Iris pigment epithelial cell (primary cell): ENCODE measurements at regions not wholly inside any gene's neighbourhood (a gene's known extent, or its start where the extent isn't known, plus 50 kb on each side); places are given as distances from the start of the nearest gene placed in this dataset.

Experiments used
- DNase-seq: peaks from one replicate; pipeline ENCODE4 v3.0.0-alpha.2; 2011; ENCODE audit warnings: low read depth

GRCh38 chr4:113849771-113850170, 88.2 kb upstream of the CAMK2D start:
- no peak for DNase-seq

DNA sequence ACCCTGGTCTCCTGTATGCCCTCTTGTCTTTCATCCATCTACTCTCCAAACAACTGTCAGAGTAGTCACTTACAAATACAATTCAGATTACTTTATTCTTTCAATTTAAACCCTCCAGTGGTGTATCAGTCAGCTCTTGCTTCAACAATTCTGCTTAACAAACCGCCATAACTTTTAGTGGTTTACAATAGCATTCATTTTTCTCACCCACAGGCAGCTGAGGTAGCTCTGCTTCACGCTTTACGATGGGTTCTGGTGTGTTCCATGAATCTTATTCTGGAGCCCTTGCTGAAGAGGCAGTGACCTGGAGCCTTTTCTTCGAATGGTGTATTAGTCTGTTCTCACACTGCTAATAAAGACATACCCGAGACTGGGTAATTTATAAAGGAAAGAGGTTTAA, 86.2 kb upstream of the CAMK2D start:
- no peak for DNase-seq

- no peak for DNase-seq
These were observed 84.9 kb upstream of the CAMK2D start for GRCh38 chr4:113846433-113846832.

GRCh38 chr4:113845138-113845537, 83.6 kb upstream of the CAMK2D start:
- DNase-seq, result no peak

- DNase-seq, result no peak
These were observed 82.8 kb upstream of the CAMK2D start for GRCh38 chr4:113844369-113844768.

- no peak for DNase-seq
These were observed 79.3 kb upstream of the CAMK2D start for GRCh38 chr4:113840861-113841260.

DNA sequence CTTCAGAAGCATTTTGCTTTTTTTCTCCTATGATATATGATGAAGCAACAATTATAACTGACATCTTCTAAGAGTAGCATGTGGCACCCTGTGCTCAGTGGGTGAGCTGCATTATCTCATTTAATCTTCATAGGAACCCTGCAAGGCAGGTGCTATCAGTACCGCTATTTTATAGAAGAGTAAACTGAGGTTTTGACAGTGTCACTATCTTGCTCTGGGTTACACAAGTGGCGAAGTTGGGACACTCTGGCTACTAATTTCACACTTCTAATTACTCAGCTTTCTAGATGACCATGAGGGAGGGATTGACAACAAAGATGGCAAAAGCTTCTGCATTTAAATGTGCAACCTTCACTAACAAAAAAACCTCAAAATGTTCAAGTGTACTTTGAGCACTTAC, 76.9 kb upstream of the CAMK2D start:
- no peak for DNase-seq

- peak; percentile 93 for DNase-seq
These were observed 75.9 kb upstream of the CAMK2D start for GRCh38 chr4:113837397-113837796.

DNA sequence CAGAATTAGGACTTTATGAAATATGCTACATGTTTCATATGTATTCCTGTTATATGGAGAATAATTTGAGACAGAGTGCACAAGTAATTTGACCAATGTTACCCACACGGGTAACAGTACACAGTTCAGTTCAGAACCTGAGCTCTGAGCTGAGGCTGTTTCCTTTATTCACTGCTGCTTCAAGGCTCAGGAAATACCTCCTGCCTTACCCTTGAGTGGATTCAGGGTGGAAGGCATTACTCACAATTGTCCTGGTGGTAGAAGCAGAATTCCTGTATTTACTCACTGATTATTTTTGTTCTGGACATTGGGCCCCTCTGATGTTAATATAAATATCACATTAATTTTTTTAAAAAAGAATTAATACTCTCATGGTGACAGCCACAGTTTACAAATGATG, 73.5 kb upstream of the CAMK2D start:
- DNase-seq, result peak; percentile 85

DNA sequence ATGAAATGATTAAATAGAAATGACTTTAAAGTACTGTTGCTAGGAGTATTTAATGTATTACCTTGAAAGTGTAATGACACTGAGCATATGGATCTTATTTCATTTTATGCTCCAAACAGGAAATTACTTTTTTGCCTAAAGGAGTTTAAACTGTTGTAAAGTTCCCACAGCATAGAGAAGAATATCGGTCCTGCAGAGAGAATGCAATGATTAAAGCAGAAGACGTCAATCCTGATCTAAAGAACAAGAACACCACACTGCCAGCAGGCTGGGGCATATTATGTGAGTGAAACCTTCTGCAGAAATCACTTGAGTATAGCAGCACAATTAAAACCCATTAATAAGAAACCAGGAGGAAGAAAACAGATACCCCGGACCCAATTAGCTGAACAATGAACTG, 72.8 kb upstream of the CAMK2D start:
- DNase-seq, result no peak

DNA sequence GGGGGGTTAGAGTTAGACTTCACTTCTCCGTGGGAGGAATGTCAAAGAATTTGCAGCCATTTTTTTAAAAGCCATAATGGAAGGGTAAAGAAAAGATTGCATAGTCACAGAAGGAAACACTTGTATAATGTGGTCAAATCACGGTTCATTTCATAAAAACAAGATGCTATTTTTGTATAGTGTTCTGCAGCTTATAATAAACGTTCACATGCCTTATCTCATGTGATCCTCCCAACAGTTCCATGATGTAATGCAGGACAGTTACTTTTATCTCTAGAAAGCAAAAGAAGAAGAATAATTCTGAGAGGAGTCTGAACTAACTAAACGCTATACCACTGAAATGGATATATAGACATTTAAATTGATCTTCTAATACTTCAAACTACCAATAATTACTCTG, 71.3 kb upstream of the CAMK2D start:
- DNase-seq, result no peak

- DNase-seq, result no peak
These were observed 69.9 kb upstream of the CAMK2D start for GRCh38 chr4:113831457-113831856.

DNA sequence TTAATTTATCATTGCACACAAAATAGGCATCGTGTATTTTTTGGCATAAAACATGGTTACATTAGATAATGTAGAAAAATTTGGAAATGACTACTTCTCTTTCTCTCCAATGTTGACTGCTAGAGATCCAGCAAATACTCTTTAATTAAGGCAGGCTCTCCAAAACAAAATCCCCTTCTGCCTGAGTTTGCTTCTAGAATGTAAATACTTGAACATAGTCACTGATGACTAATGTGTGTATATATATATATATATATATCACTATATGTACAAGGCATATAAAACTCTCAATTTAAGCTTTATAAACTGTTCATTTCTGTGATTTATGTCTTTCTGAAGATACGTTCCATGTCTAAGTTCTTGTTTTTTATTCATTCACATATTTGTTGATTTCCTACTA, 67.2 kb upstream of the CAMK2D start:
- DNase-seq, result no peak

DNA sequence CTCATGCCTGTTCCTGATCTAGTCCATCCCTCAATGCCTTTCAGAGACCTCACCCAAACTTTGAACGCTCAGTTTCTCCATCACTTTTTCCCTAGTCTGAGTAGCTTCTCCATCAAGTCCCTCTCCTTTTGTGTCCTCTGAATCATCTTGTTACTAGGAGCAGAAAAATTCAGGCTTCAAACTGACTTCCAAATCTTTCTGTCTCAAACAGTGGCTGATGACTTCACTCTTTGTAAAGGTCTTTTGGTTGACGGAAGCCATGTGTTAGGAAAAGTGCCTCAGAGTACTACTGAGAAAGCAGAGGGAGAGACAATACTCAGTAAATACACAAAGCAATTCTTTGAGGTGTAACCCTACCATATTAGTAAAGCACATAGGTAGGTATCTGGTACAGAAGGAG, 65.7 kb upstream of the CAMK2D start:
- no peak for DNase-seq

DNA sequence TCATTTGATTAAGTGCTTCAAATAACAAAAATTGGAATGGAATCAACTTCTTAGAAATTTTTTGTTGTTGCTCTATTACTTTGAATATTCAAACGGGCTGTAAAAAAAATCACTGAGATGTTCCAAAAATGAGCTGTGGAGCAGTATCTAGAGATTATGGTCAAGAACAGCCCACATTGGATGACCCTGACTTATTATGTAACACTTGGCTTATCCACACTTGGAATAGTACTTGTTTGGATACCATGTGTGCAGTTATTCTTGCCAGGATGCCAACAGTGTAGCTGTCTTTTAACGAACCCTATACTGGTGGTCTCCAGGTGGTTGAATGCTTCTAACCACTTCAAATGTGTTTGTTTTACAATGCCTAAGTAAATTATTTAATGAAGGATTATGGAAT, 64.9 kb upstream of the CAMK2D start:
- DNase-seq, result no peak

DNA sequence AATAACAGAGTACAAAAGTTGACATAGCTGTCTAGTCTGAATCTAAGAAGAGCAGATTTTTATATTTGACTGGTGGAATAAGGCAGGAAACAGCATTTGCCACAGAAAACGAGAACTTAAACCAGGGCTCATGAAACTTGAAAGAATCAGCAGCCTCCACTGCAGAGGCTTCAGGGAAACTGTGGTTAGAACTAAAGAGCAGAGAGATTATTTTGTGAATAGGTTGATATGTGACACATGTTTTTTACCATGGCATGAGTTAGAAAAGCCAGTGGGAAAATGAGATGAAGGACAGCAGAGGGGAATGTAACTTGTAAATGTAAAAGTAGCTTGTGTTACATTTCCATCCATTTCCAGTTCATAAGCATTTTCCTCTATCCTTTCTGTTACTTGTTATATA, 63.7 kb upstream of the CAMK2D start:
- DNase-seq, result no peak

GRCh38 chr4:113824396-113824795, 62.9 kb upstream of the CAMK2D start:
- no peak for DNase-seq

DNA sequence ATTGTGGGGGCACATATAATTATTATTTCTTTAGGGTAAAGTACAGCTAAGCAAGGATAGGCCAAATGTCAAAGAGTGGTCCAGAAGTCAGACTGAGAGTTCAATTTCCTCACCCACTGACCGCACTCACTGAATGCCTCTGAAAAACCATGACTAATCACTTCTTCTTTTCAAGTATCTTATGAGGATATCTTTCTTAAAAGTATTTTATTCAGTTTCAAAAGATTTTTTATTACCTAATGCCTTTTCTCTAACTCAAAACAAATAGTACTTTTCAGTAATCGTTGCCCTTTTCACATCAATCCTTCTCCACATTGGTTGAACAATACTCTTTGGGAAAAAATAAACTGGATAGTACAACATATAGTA, 61.7 kb upstream of the CAMK2D start:
- DNase-seq, result peak; percentile 73

GRCh38 chr4:113822555-113823290, 61.2 kb upstream of the CAMK2D start:
- no peak for DNase-seq

- no peak for DNase-seq
These were observed 60.3 kb upstream of the CAMK2D start for GRCh38 chr4:113821856-113822255.

- no peak for DNase-seq
These were observed 58.6 kb upstream of the CAMK2D start for GRCh38 chr4:113820108-113820507.

- DNase-seq, result no peak
These were observed 54.3 kb upstream of the CAMK2D start for GRCh38 chr4:113815826-113816225.

GRCh38 chr4:113811359-113811758, 49.8 kb upstream of the CAMK2D start:
- no peak for DNase-seq
